ENCODE measurements at regions not wholly inside any gene's neighbourhood (a gene's known extent, or its start where the extent isn't known, plus 50 kb on each side); places are given as distances from the start of the nearest gene placed in this dataset.

- no peak for DNase-seq (ENCODE audit: low read depth)
Observed at GRCh38 chr6:6781873-6782227, 193.3 kb downstream of the LY86 start.

GRCh38 chr6:6783721-6784120 is 195.2 kb downstream of the LY86 start:
- no peak for DNase-seq (ENCODE audit: low read depth)

- no peak for DNase-seq (ENCODE audit: low read depth)
Observed at GRCh38 chr6:6784514-6785162, 196.1 kb downstream of the LY86 start.

- no peak for DNase-seq (ENCODE audit: low read depth)
Observed at GRCh38 chr6:6785163-6785521, 196.6 kb downstream of the LY86 start.

- no peak for DNase-seq (ENCODE audit: low read depth)
Observed at GRCh38 chr6:6788394-6789032, 200.0 kb downstream of the LY86 start.

GRCh38 chr6:6790393-6790792 is 201.9 kb downstream of the LY86 start:
- no peak for DNase-seq (ENCODE audit: low read depth)

GRCh38 chr6:6790891-6791290 is 202.4 kb downstream of the LY86 start:
- no peak for DNase-seq (ENCODE audit: low read depth)

- DNase-seq (ENCODE audit: low read depth) = no peak
Observed at GRCh38 chr6:6793388-6794250, 205.1 kb downstream of the LY86 start.

- DNase-seq (ENCODE audit: low read depth) = no peak
Observed at GRCh38 chr6:6795393-6795792, 206.9 kb downstream of the LY86 start.

- no peak for DNase-seq (ENCODE audit: low read depth)
Observed at GRCh38 chr6:6796818-6797217, 208.3 kb downstream of the LY86 start.

- DNase-seq (ENCODE audit: low read depth) = no peak
Observed at GRCh38 chr6:6798448-6798860, 209.9 kb downstream of the LY86 start.

- no peak for DNase-seq (ENCODE audit: low read depth)
Observed at GRCh38 chr6:6801005-6801335, 212.4 kb downstream of the LY86 start.

- no peak for DNase-seq (ENCODE audit: low read depth)
Observed at GRCh38 chr6:6801635-6802218, 213.2 kb downstream of the LY86 start.

- no peak for DNase-seq (ENCODE audit: low read depth)
Observed at GRCh38 chr6:6803180-6803977, 214.9 kb downstream of the LY86 start.

GRCh38 chr6:6804843-6805615 is 216.5 kb downstream of the LY86 start:
- no peak for DNase-seq (ENCODE audit: low read depth)

- no peak for DNase-seq (ENCODE audit: low read depth)
Observed at GRCh38 chr6:6806844-6807518, 218.5 kb downstream of the LY86 start.

- no peak for DNase-seq (ENCODE audit: low read depth)
Observed at GRCh38 chr6:6808343-6808742, 219.8 kb downstream of the LY86 start.

- DNase-seq (ENCODE audit: low read depth) = no peak
Observed at GRCh38 chr6:6808915-6809314, 220.4 kb downstream of the LY86 start.

GRCh38 chr6:6810727-6811126 is 222.2 kb downstream of the LY86 start:
- DNase-seq (ENCODE audit: low read depth) = no peak

- no peak for DNase-seq (ENCODE audit: low read depth)
Observed at GRCh38 chr6:6811128-6812009, 222.8 kb downstream of the LY86 start.
